ENCODE measurements at regions not wholly inside any gene's neighbourhood (a gene's known extent, or its start where the extent isn't known, plus 50 kb on each side); places are given as distances from the start of the nearest gene placed in this dataset.
"Not testable (repeated sequence)": the region's sequence is repeated elsewhere in the genome, so short reads cannot be mapped to it uniquely, and the experiment has no call there.

DNA sequence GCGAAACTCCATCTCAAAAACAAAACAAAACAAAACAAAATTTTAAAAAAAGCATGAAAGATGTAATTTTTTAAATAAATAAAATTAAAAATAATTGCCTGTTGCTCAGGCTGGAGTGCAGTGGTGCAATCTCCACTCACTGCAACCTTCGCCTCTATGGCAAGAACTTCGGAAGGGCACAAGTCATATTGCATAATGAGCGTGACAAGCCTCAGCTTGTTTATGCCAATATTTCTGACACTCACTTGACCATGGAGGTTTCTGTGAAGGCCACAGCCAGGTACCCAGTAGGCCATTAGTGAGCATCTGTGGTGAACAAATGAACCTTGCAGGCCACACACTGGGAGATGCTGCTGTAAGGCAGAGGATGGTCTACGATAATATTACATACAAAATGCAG is 106.1 kb upstream of the KMT2C start:
- no peak overlapping the region for H3K27ac ChIP-seq
- no peak for TF ChIP-seq POLR2A (IDR thresholded peaks at IDR 0.05)
- TF ChIP-seq, protein P1, sequence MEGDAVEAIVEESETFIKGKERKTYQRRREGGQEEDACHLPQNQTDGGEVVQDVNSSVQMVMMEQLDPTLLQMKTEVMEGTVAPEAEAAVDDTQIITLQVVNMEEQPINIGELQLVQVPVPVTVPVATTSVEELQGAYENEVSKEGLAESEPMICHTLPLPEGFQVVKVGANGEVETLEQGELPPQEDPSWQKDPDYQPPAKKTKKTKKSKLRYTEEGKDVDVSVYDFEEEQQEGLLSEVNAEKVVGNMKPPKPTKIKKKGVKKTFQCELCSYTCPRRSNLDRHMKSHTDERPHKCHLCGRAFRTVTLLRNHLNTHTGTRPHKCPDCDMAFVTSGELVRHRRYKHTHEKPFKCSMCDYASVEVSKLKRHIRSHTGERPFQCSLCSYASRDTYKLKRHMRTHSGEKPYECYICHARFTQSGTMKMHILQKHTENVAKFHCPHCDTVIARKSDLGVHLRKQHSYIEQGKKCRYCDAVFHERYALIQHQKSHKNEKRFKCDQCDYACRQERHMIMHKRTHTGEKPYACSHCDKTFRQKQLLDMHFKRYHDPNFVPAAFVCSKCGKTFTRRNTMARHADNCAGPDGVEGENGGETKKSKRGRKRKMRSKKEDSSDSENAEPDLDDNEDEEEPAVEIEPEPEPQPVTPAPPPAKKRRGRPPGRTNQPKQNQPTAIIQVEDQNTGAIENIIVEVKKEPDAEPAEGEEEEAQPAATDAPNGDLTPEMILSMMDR (IDR thresholded peaks at IDR 0.05): no peak
- H3K4me1 ChIP-seq: no peaks in the 10 kb centered on the region
- no peaks in the 10 kb centered on the region for H3K36me3 ChIP-seq
- H3K27me3 ChIP-seq: no peaks in the 10 kb centered on the region
- DNase-seq: no peak
- H3K4me3 ChIP-seq: no peak overlapping the region
- no peaks in the 10 kb centered on the region for H3K9me3 ChIP-seq

GRCh38 chr7:152539190-152539495 is 103.3 kb upstream of the KMT2C start:
- H3K4me1 ChIP-seq, H3K4me3 ChIP-seq, H3K9me3 ChIP-seq, DNase-seq, H3K27ac ChIP-seq, H3K27me3 ChIP-seq, H3K36me3 ChIP-seq: not testable (repeated sequence)

DNA sequence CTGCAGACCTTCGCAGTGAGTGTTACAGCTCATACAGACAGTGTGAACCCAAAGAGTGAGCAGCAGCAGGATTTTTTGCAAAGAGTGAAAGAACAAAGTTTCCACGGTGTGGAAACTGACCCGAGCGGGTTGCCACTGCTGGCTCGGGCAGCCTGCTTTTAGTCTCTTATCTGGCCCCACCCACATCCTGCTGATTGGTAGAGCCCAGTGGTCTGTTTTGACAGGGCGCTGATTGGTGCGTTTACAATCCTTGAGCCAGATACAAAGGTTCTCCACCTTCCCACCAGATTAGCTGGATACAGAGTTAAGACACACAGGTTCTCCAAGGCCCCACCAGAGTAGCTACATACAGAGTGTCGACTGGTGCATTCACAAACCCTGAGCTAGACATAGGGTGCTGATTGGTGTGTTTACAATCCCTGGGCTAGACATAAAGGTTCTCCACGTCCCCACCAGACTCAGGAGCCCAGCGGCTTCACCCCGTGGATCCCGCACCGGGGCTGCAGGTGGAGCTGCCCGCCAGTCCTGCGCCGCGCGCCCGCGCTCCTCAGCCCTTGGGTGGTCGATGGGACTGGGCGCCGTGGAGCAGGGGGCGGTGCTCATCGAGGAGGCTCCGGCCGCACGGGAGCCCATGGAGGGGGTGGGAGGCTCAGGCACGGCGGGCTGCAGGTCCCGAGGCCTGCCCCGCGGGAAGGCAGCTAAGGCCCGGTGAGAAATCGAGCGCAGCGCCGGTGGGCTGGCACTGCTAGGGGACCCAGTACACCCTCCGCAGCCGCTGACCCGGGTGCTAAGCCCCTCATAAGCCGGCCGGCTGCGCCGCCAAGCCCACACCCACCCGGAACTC is 102.8 kb upstream of the KMT2C start:
- H3K27me3 ChIP-seq, H3K4me3 ChIP-seq, DNase-seq, H3K36me3 ChIP-seq, H3K27ac ChIP-seq, H3K9me3 ChIP-seq, H3K4me1 ChIP-seq: not testable (repeated sequence)

GRCh38 chr7:152537639-152538038 is 101.8 kb upstream of the KMT2C start:
- H3K9me3 ChIP-seq: no peaks in the 10 kb centered on the region
- no peaks in the 10 kb centered on the region for H3K27me3 ChIP-seq
- H3K27ac ChIP-seq: no peak overlapping the region
- no peaks in the 10 kb centered on the region for H3K4me1 ChIP-seq
- TF ChIP-seq POLR2A (IDR thresholded peaks at IDR 0.05): no peak
- TF ChIP-seq, protein P1 (IDR thresholded peaks at IDR 0.05): no peak
- no peaks in the 10 kb centered on the region for H3K36me3 ChIP-seq
- no peak overlapping the region for H3K4me3 ChIP-seq
- DNase-seq: no peak

DNA sequence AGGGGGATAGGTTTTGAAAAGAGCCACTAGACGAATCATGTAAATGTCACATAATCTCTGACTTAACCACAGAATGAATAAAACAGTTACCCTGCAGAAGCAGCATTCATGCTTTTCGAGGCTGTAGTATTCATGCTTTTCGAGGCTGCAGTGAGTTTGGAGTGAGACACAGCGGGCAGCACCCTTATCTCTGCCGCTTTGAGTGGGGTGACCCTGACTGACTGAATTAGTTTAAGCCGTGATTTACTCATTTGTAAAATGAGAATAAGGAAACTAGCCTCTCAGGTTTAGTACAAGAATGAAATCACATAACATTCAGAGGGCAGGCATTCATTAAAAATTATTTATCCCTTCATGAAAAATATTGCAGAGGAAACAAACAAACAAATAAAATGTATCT is 92.8 kb upstream of the KMT2C start:
- Histone ChIP-seq H3K4me3 (no peak overlapping the region), H3K4me1 (no peaks in the 10 kb centered on the region), H3K9me3 (no peaks in the 10 kb centered on the region), H3K27me3 (no peaks in the 10 kb centered on the region), H3K36me3 (no peaks in the 10 kb centered on the region), H3K27ac (no peak overlapping the region)
- TF ChIP-seq, protein P1 (IDR thresholded peaks at IDR 0.05): no peak
- no peak for TF ChIP-seq POLR2A (IDR thresholded peaks at IDR 0.05)
- no peak for DNase-seq

GRCh38 chr7:152527610-152528032 is 91.8 kb upstream of the KMT2C start:
- Histone ChIP-seq H3K36me3 (no peaks in the 10 kb centered on the region), H3K4me3 (no peak overlapping the region), H3K27ac (no peak overlapping the region), H3K27me3 (no peaks in the 10 kb centered on the region), H3K9me3 (no peaks in the 10 kb centered on the region), H3K4me1 (no peaks in the 10 kb centered on the region)
- TF ChIP-seq, protein P1 (IDR thresholded peaks at IDR 0.05): no peak
- DNase-seq: no peak

DNA sequence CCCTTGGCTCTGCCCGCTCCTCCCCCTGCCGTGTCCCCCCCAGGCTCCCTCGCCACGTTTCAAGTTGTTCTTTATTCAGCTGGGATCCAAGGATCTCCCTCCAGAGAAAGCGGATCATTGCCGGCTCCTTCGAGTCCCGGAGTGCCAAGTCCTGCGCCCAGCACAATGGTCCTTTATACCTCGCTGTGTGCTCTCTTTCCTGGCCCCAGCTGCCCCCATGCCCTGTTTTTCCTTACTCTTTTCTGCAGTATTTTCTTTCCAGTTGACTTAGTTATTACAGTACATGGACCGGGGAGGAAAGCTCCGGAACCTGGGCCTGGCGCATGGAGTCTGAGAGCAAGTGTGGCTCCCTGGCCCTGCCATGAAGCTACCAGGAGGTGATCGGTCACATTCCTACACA is 88.1 kb upstream of the KMT2C start:
- Histone ChIP-seq H3K4me1 (no peaks in the 10 kb centered on the region), H3K9me3 (no peaks in the 10 kb centered on the region), H3K36me3 (no peaks in the 10 kb centered on the region), H3K4me3 (no peak overlapping the region), H3K27me3 (no peaks in the 10 kb centered on the region), H3K27ac (no peak overlapping the region)
- no peak for DNase-seq
- TF ChIP-seq, protein P1 (IDR thresholded peaks at IDR 0.05): no peak
- no peak for TF ChIP-seq POLR2A (IDR thresholded peaks at IDR 0.05)
